GM23338 (cell line): ENCODE measurements at regions not wholly inside any gene's neighbourhood (a gene's known extent, or its start where the extent isn't known, plus 50 kb on each side); places are given as distances from the start of the nearest gene placed in this dataset.

Source experiments
- ATAC-seq: fragments of 200-7000 bp; cut with Tn5 transposase; 3 replicates; pipeline ENCODE4 v1.9.1; 2020
- DNase-seq: peaks from one replicate; pipeline ENCODE4 v3.0.0-alpha.2; 2015; ENCODE audit warnings: low spot score
- H2AFZ ChIP-seq: fragments of 200-600 bp; sonication (generic); 2 replicates; pipeline ENCODE4 v1.8.0; 2016; ENCODE audit warnings: antibody characterized with exemption, mild to moderate bottlenecking, moderate library complexity
- H3F3A ChIP-seq: fragments of 200-600 bp; sonication (generic); replicated peaks from 2 replicates; pipeline ENCODE4 v1.8.0; 2017; ENCODE audit warnings: antibody characterized with exemption, mixed run types, low read depth
- H3K27ac ChIP-seq: fragments of 200-600 bp; sonication (generic); 2 replicates; pipeline ENCODE4 v1.6.1; 2016; ENCODE audit warnings: low read depth
- H3K27me3 ChIP-seq: fragments of 200-600 bp; sonication (generic); 2 replicates; pipeline ENCODE4 v1.8.0; 2016; ENCODE audit warnings: mild to moderate bottlenecking, mixed run types, moderate library complexity; ENCODE audit not compliant: insufficient read depth
- H3K36me3 ChIP-seq: fragments of 200-600 bp; sonication (generic); 2 replicates; pipeline ENCODE4 v1.8.0; 2016; ENCODE audit warnings: mild to moderate bottlenecking; ENCODE audit not compliant: insufficient read depth
- H3K4me1 ChIP-seq: fragments of 200-600 bp; sonication (generic); 2 replicates; pipeline ENCODE4 v1.8.0; 2016; ENCODE audit warnings: mild to moderate bottlenecking, moderate library complexity; ENCODE audit not compliant: insufficient read depth
- H3K4me2 ChIP-seq: fragments of 200-600 bp; sonication (generic); 2 replicates; pipeline ENCODE4 v1.7.1; 2017; ENCODE audit warnings: mixed run types
- H3K4me3 ChIP-seq: fragments of 200-600 bp; sonication (generic); 2 replicates; pipeline ENCODE4 v1.6.1; 2016; ENCODE audit warnings: mixed run types
- H3K79me2 ChIP-seq: fragments of 200-600 bp; sonication (generic); replicated peaks from 2 replicates; pipeline ENCODE4 v1.8.0; 2017; ENCODE audit warnings: mild to moderate bottlenecking; ENCODE audit not compliant: insufficient read depth
- H3K9me2 ChIP-seq: fragments of 200-600 bp; sonication (generic); 2 replicates; pipeline ENCODE4 v1.8.0; 2017; ENCODE audit not compliant: insufficient read depth
- H4K20me1 ChIP-seq: fragments of 200-600 bp; sonication (generic); replicated peaks from 2 replicates; pipeline ENCODE4 v1.8.0; 2017; ENCODE audit warnings: mild to moderate bottlenecking; ENCODE audit not compliant: insufficient read depth
- H3K27ac Mint-ChIP-seq: 2 replicates; pipeline ENCODE4 v1.8.0; 2020; ENCODE audit warnings: inconsistent platforms, mild to moderate bottlenecking, moderate library complexity, mixed read lengths
- H3K27me3 Mint-ChIP-seq: 3 replicates; pipeline ENCODE4 v1.8.0; 2022; ENCODE audit warnings: low read depth, mild to moderate bottlenecking, moderate library complexity, mixed read lengths, inconsistent platforms; ENCODE audit not compliant: insufficient read depth, poor library complexity
- H3K36me3 Mint-ChIP-seq: 3 replicates; pipeline ENCODE4 v1.8.0; 2021; ENCODE audit warnings: low read depth, mild to moderate bottlenecking, inconsistent platforms, moderate library complexity, mixed read lengths
- H3K4me1 Mint-ChIP-seq: 3 replicates; pipeline ENCODE4 v1.8.0; 2020; ENCODE audit warnings: mild to moderate bottlenecking, inconsistent platforms, mixed read lengths
- H3K4me3 Mint-ChIP-seq: 3 replicates; pipeline ENCODE4 v1.8.0; 2021; ENCODE audit warnings: moderate library complexity, mild to moderate bottlenecking, inconsistent platforms, mixed read lengths
- H3K9me3 Mint-ChIP-seq: 3 replicates; pipeline ENCODE4 v1.8.0; 2020; ENCODE audit warnings: moderate library complexity, mild to moderate bottlenecking, inconsistent platforms, mixed read lengths
- CREB1 ChIP-seq: fragments of 250-450 bp; sonication (Bioruptor Pico); IDR thresholded peaks from 2 replicates; pipeline ENCODE4 v1.5.0; 2020; ENCODE audit warnings: low read depth, mild to moderate bottlenecking, moderate library complexity
- EZH2 ChIP-seq: fragments of 200-600 bp; sonication (generic); IDR thresholded peaks from one replicate; pipeline ENCODE4 v1.8.0; 2017; ENCODE audit warnings: antibody characterized with exemption, mild to moderate bottlenecking, low read depth; ENCODE audit not compliant: unreplicated experiment
- EZH2phosphoT487 ChIP-seq: fragments of 200-600 bp; sonication (generic); IDR thresholded peaks from one replicate; pipeline ENCODE4 v1.8.1; 2018; ENCODE audit warnings: antibody characterized with exemption; ENCODE audit not compliant: unreplicated experiment
- NANOG ChIP-seq: IDR thresholded peaks from 2 replicates; pipeline ENCODE4 v1.6.1; 2016; ENCODE audit warnings: antibody characterized with exemption, borderline replicate concordance
- POLR2AphosphoS5 ChIP-seq: IDR thresholded peaks from 2 replicates; pipeline ENCODE4 v1.6.1; 2016; ENCODE audit warnings: antibody characterized with exemption, low read depth
- STAT1 ChIP-seq: IDR thresholded peaks from one replicate; pipeline ENCODE4 v1.6.1; 2016; ENCODE audit warnings: antibody characterized with exemption; ENCODE audit not compliant: unreplicated experiment
- ZNF114 ChIP-seq: fragments of 250-450 bp; sonication (Bioruptor Pico); IDR thresholded peaks from 2 replicates; pipeline ENCODE4 v1.5.0; 2020; ENCODE audit warnings: mild to moderate bottlenecking, moderate library complexity
- ZNF331 ChIP-seq: fragments of 250-450 bp; sonication (Bioruptor Pico); IDR thresholded peaks from 2 replicates; pipeline ENCODE4 v1.5.0; 2020; ENCODE audit warnings: low read depth, mild to moderate bottlenecking, moderate library complexity
- TF ChIP-seq, protein P1 (sequence below): fragments of 250-450 bp; sonication (Bioruptor Pico); IDR thresholded peaks from 2 replicates; pipeline ENCODE4 v1.5.0; 2020; ENCODE audit warnings: mild to moderate bottlenecking, moderate library complexity
- TF ChIP-seq, protein P2 (sequence below): IDR thresholded peaks from 2 replicates; pipeline ENCODE4 v1.6.1; 2016; ENCODE audit warnings: antibody characterized with exemption
- TF ChIP-seq, protein P3 (sequence below): IDR thresholded peaks from one replicate; pipeline ENCODE4 v1.6.1; 2018; ENCODE audit warnings: antibody characterized with exemption; ENCODE audit not compliant: unreplicated experiment
- TF ChIP-seq, protein P4 (sequence below), 2 experiments: fragments of 200-600 bp in 1 of 2; sonication (generic) in 1 of 2; conservative IDR thresholded peaks; 2 replicates each; pipeline versions ENCODE4 v1.5.1 to v1.6.1; 2016 to 2017; ENCODE audit warnings: antibody characterized with exemption in 2 of 2, low read depth in 2 of 2, mild to moderate bottlenecking in 2 of 2, moderate library complexity in 1 of 2

DNA sequence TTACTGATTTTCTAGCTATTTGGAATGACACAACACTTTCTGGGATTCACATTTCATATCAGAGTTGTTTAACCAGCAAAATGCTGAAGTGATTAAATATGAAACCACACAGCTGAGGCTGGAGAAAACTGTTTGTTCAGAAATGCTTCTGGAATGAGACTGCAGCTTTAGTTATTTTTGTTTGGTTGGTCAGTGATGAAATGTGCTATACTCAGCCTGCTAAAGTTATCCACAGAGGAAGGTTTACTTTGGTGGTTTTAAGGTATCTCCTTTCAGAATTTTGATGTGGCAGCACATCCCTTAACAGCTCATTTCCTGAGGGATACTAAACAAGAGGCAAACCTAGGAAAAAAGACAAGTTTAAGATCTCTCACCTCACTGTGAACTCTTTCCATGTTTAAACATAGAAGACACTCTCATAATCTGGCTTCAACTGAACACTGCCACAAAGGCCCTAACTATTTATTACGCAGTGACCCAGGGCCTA is 106.6 kb upstream of the PDE5A start:
- Mint-ChIP-seq H3K9me3 (no peaks in the 10 kb centered on the region), H3K4me1 (peaks cover 16% of the 10 kb centered on the region; the same call in 2 of the 3 replicates), H3K27ac (no peak overlapping the region), H3K4me3 (no peak overlapping the region), H3K27me3 (no peaks in the 10 kb centered on the region), H3K36me3 (no peaks in the 10 kb centered on the region)
- no peak for ATAC-seq
- H3K4me1 ChIP-seq = peaks cover 6% of the 10 kb centered on the region; the same call in 1 of the 2 replicates
- DNase-seq = no peak
- TF ChIP-seq STAT1 = no peak
- no peak for TF ChIP-seq ZNF114 (CRISPR knock-in tag)
- TF ChIP-seq, protein P1, sequence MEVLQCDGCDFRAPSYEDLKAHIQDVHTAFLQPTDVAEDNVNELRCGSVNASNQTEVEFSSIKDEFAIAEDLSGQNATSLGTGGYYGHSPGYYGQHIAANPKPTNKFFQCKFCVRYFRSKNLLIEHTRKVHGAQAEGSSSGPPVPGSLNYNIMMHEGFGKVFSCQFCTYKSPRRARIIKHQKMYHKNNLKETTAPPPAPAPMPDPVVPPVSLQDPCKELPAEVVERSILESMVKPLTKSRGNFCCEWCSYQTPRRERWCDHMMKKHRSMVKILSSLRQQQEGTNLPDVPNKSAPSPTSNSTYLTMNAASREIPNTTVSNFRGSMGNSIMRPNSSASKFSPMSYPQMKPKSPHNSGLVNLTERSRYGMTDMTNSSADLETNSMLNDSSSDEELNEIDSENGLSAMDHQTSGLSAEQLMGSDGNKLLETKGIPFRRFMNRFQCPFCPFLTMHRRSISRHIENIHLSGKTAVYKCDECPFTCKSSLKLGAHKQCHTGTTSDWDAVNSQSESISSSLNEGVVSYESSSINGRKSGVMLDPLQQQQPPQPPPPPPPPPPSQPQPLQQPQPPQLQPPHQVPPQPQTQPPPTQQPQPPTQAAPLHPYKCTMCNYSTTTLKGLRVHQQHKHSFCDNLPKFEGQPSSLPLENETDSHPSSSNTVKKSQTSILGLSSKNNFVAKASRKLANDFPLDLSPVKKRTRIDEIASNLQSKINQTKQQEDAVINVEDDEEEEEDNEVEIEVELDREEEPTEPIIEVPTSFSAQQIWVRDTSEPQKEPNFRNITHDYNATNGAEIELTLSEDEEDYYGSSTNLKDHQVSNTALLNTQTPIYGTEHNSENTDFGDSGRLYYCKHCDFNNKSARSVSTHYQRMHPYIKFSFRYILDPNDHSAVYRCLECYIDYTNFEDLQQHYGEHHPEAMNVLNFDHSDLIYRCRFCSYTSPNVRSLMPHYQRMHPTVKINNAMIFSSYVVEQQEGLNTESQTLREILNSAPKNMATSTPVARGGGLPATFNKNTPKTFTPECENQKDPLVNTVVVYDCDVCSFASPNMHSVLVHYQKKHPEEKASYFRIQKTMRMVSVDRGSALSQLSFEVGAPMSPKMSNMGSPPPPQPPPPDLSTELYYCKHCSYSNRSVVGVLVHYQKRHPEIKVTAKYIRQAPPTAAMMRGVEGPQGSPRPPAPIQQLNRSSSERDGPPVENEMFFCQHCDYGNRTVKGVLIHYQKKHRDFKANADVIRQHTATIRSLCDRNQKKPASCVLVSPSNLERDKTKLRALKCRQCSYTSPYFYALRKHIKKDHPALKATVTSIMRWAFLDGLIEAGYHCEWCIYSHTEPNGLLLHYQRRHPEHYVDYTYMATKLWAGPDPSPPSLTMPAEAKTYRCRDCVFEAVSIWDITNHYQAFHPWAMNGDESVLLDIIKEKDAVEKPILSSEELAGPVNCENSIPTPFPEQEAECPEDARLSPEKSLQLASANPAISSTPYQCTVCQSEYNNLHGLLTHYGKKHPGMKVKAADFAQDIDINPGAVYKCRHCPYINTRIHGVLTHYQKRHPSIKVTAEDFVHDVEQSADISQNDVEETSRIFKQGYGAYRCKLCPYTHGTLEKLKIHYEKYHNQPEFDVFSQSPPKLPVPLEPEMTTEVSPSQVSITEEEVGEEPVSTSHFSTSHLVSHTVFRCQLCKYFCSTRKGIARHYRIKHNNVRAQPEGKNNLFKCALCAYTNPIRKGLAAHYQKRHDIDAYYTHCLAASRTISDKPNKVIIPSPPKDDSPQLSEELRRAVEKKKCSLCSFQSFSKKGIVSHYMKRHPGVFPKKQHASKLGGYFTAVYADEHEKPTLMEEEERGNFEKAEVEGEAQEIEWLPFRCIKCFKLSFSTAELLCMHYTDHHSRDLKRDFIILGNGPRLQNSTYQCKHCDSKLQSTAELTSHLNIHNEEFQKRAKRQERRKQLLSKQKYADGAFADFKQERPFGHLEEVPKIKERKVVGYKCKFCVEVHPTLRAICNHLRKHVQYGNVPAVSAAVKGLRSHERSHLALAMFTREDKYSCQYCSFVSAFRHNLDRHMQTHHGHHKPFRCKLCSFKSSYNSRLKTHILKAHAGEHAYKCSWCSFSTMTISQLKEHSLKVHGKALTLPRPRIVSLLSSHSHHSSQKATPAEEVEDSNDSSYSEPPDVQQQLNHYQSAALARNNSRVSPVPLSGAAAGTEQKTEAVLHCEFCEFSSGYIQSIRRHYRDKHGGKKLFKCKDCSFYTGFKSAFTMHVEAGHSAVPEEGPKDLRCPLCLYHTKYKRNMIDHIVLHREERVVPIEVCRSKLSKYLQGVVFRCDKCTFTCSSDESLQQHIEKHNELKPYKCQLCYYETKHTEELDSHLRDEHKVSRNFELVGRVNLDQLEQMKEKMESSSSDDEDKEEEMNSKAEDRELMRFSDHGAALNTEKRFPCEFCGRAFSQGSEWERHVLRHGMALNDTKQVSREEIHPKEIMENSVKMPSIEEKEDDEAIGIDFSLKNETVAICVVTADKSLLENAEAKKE (CRISPR knock-in tag) = no peak
- no peak for TF ChIP-seq EZH2phosphoT487
- TF ChIP-seq, protein P2, sequence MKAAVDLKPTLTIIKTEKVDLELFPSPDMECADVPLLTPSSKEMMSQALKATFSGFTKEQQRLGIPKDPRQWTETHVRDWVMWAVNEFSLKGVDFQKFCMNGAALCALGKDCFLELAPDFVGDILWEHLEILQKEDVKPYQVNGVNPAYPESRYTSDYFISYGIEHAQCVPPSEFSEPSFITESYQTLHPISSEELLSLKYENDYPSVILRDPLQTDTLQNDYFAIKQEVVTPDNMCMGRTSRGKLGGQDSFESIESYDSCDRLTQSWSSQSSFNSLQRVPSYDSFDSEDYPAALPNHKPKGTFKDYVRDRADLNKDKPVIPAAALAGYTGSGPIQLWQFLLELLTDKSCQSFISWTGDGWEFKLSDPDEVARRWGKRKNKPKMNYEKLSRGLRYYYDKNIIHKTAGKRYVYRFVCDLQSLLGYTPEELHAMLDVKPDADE = no peak
- no peak for TF ChIP-seq NANOG
- TF ChIP-seq, protein P3, sequence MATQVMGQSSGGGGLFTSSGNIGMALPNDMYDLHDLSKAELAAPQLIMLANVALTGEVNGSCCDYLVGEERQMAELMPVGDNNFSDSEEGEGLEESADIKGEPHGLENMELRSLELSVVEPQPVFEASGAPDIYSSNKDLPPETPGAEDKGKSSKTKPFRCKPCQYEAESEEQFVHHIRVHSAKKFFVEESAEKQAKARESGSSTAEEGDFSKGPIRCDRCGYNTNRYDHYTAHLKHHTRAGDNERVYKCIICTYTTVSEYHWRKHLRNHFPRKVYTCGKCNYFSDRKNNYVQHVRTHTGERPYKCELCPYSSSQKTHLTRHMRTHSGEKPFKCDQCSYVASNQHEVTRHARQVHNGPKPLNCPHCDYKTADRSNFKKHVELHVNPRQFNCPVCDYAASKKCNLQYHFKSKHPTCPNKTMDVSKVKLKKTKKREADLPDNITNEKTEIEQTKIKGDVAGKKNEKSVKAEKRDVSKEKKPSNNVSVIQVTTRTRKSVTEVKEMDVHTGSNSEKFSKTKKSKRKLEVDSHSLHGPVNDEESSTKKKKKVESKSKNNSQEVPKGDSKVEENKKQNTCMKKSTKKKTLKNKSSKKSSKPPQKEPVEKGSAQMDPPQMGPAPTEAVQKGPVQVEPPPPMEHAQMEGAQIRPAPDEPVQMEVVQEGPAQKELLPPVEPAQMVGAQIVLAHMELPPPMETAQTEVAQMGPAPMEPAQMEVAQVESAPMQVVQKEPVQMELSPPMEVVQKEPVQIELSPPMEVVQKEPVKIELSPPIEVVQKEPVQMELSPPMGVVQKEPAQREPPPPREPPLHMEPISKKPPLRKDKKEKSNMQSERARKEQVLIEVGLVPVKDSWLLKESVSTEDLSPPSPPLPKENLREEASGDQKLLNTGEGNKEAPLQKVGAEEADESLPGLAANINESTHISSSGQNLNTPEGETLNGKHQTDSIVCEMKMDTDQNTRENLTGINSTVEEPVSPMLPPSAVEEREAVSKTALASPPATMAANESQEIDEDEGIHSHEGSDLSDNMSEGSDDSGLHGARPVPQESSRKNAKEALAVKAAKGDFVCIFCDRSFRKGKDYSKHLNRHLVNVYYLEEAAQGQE = no peak
- no peak for TF ChIP-seq POLR2AphosphoS5
- TF ChIP-seq CREB1 (CRISPR knock-in tag) = no peak
- no peak for TF ChIP-seq EZH2
- TF ChIP-seq ZNF331 = no peak
- TF ChIP-seq, protein P4, sequence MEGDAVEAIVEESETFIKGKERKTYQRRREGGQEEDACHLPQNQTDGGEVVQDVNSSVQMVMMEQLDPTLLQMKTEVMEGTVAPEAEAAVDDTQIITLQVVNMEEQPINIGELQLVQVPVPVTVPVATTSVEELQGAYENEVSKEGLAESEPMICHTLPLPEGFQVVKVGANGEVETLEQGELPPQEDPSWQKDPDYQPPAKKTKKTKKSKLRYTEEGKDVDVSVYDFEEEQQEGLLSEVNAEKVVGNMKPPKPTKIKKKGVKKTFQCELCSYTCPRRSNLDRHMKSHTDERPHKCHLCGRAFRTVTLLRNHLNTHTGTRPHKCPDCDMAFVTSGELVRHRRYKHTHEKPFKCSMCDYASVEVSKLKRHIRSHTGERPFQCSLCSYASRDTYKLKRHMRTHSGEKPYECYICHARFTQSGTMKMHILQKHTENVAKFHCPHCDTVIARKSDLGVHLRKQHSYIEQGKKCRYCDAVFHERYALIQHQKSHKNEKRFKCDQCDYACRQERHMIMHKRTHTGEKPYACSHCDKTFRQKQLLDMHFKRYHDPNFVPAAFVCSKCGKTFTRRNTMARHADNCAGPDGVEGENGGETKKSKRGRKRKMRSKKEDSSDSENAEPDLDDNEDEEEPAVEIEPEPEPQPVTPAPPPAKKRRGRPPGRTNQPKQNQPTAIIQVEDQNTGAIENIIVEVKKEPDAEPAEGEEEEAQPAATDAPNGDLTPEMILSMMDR (conservative IDR thresholded peaks at IDR 0.05; ENCODE audit: low read depth in 2 of 2) = no peak
- H3K4me2 ChIP-seq = no peak overlapping the region
- no peaks in the 10 kb centered on the region for H3K79me2 ChIP-seq
- H2AFZ ChIP-seq = peak overlapping the region; percentile 15; the same call in 1 of the 2 replicates
- no peaks in the 10 kb centered on the region for H3K27me3 ChIP-seq
- H3K9me2 ChIP-seq = peaks cover 5% of the 10 kb centered on the region; the same call in 1 of the 2 replicates
- no peaks in the 10 kb centered on the region for H3F3A ChIP-seq
- no peaks in the 10 kb centered on the region for H3K36me3 ChIP-seq
- H3K27ac ChIP-seq = no peak overlapping the region
- no peak overlapping the region for H3K4me3 ChIP-seq
- H4K20me1 ChIP-seq = no peaks in the 10 kb centered on the region
